GM18502 (cell line): ENCODE measurements at regions not wholly inside any gene's neighbourhood (a gene's known extent, or its start where the extent isn't known, plus 50 kb on each side); places are given as distances from the start of the nearest gene placed in this dataset.
"Not testable (repeated sequence)": the region's sequence is repeated elsewhere in the genome, so short reads cannot be mapped to it uniquely, and the experiment has no call there.

Experiments used
- ATAC-seq: cut with Tn5 transposase; IDR thresholded peaks from one replicate; pipeline ENCODE4 v1.9.1; 2021; ENCODE audit warnings: mild to moderate bottlenecking; ENCODE audit not compliant: unreplicated experiment, poor library complexity

GRCh38 chr5:1606951-1607350 is 83.2 kb upstream of the LPCAT1 start:
- ATAC-seq, result not testable (repeated sequence)

- not testable (repeated sequence) for ATAC-seq
These were observed 80.2 kb upstream of the LPCAT1 start for GRCh38 chr5:1603916-1604315.

DNA sequence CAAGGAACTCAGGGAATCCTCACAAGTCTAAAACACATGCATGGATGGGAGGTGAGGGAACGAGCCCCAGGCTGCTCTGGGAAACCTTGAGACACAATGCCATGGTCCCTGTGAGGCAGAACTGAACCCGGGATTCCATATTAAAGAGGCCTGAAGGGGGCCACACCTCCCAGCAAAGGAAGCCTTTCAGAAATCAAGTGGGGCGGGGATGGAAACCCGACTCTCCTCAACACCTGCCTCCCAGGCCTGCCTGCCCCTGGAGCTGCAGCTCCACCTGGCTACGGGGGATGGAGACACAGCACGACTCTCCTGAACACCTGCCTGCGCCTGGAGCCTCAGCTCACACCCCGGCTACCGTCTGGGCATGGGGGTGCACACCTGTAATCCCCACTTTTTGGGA is 77.8 kb upstream of the LPCAT1 start:
- not testable (repeated sequence) for ATAC-seq

DNA sequence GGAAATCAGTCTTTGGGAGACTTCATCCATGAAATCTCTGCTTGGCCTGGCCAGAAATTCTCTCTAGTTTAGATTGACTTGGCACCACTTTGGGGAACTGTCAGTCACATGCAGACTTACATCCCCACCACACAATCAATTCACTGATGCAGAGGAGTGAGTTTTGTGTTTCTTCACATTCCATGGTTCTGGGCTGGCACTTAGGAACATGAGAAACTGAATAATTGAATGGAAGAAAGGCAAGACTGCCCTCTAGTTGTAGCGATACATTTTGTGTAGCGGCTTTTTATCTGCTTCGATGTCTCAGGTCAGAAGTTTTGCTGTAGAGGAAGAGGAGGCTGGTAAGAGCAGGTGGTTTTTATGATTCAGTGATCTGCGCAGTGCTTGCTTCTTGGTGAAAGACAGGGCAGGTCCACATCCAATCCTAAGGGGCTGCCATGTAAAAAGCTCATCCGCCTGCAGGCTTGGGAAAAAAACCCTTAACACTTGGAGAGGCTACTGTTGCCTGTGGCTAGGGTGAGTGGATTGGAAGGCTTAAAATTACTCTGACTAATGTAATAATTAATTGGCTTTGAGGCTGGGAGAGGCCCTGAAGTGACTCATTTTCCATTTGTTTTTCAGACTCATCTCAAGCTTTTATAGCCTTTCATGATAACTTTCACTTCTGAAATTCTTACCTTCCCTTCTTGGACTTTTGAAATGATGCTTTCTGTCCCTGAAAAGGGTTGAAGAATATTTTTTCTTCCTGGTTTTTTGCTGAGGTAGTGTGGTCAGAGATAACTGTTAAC is 75.4 kb upstream of the LPCAT1 start:
- ATAC-seq, result not testable (repeated sequence)

DNA sequence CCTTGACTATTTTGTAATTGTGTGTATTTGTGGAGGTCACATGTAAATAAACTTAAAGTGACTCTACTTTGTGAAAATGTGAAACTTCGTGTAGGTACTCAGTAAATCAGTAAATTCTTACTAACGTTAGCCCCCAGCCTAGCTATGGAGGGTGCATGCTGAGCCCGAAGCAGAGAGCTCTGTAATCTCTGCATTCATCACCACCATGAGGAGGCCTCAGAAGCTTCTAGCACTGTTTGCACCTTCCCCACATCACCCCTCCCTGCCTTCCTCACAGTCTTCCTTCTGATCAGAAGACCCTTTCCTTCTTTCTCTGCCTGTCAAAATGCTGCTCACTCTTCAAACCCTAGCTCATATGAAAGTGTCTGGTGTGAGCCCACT is 73.3 kb upstream of the LPCAT1 start:
- ATAC-seq, result not testable (repeated sequence)

- not testable (repeated sequence) for ATAC-seq
These were observed 72.8 kb upstream of the LPCAT1 start for GRCh38 chr5:1596462-1597092.

DNA sequence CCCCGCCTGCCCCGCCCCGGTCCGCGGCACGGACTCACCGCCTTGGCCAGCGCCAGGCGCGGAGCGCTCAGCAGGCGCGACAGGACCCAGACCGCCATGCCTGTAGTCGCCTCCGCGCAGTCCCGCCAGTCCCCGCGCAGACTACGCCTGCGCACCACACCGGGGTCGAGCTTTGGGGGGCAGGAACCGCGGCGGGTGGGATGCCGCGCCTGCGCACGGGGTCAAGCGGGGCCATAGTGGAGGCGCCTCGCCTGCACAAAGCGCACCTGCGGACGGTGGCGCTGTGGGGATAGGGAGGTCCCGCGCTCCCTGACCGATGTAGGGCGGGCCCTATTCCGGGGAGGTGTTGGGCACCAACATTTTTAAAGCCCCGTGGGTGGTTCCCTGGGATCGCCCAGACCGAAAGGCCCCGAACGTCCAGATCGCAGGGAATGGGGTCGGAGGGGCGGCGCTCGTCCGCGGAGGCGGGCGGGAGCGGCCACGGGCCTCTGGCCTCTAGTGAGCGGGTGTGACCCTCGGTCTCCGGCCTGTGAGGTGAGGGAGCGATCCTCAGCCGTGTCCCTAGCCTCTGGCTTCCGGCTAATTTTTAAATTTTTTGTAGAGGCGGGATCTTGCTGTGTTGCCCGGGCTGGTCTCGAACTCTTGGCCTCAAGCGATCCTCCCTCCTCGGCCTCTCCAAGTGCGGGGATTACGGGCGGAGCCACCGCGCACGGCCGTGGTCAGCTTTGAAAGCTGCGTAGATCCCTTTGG is 70.8 kb upstream of the LPCAT1 start:
- peak; percentile 95 for ATAC-seq

DNA sequence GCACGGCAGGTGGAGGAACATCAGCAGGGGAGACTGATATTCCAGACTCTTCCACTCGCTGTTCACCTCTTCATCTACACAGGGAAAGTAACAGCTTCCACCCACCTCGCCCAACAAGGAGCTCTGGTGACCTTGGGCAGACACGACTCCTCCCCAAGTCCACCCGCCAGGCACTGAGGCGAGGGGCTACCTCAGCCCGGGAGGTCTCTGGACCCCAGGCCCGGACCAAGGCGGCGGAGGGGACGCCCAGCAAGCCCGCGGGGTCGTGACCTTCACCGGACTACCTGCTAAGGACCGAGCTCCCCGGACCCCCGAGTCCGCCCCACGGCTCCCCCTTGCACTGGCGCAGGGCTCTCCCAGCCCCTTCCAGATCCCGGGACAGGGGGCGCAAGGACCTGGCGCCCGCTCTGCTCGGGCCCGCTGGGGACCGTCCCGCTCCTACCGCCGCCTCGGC is 70.2 kb upstream of the LPCAT1 start:
- ATAC-seq, result peak; percentile 9

- not testable (repeated sequence) for ATAC-seq
These were observed 64.4 kb upstream of the LPCAT1 start for GRCh38 chr5:1588071-1588694.

- ATAC-seq, result not testable (repeated sequence)
These were observed 59.5 kb upstream of the LPCAT1 start for GRCh38 chr5:1583081-1583875.

GRCh38 chr5:1579389-1579788 is 55.6 kb upstream of the LPCAT1 start:
- ATAC-seq, result not testable (repeated sequence)

GRCh38 chr5:1576851-1577250 is 53.1 kb upstream of the LPCAT1 start:
- ATAC-seq, result not testable (repeated sequence)

GRCh38 chr5:1575991-1576714 is 52.4 kb upstream of the LPCAT1 start:
- not testable (repeated sequence) for ATAC-seq

GRCh38 chr5:1575491-1575890 is 51.7 kb upstream of the LPCAT1 start:
- not testable (repeated sequence) for ATAC-seq

- not testable (repeated sequence) for ATAC-seq
These were observed 50.2 kb upstream of the LPCAT1 start for GRCh38 chr5:1574023-1574318.

GRCh38 chr5:1573217-1574022 is 49.7 kb upstream of the LPCAT1 start:
- ATAC-seq, result not testable (repeated sequence)
